DND-41 (cell line): ENCODE measurements at regions not wholly inside any gene's neighbourhood (a gene's known extent, or its start where the extent isn't known, plus 50 kb on each side); places are given as distances from the start of the nearest gene placed in this dataset.

Source experiments
- ATAC-seq: fragments of 200-7000 bp; cut with Tn5 transposase; 3 replicates; pipeline ENCODE4 v1.9.1; 2021; ENCODE audit warnings: low read depth; ENCODE audit not compliant: insufficient read depth
- DNase-seq: peaks from one replicate; pipeline ENCODE4 v3.0.0-alpha.2; 2020
- H2AFZ ChIP-seq: 2 replicates; pipeline ENCODE4 v1.6.0; 2012; ENCODE audit warnings: low read depth, low read length
- H3K27ac ChIP-seq: 2 replicates; pipeline ENCODE4 v1.5.1; 2012; ENCODE audit warnings: low read length, inconsistent platforms
- H3K27me3 ChIP-seq: fragments of 200-600 bp; sonication (generic); 2 replicates; pipeline ENCODE4 v1.6.0; 2012; ENCODE audit warnings: low read length, mild to moderate bottlenecking, inconsistent platforms; ENCODE audit not compliant: insufficient read depth, poor library complexity
- H3K36me3 ChIP-seq: 2 replicates; pipeline ENCODE4 v1.5.1; 2012; ENCODE audit warnings: low read length, inconsistent platforms; ENCODE audit not compliant: insufficient read depth
- H3K4me1 ChIP-seq: 2 replicates; pipeline ENCODE4 v1.5.1; 2012; ENCODE audit warnings: mild to moderate bottlenecking, low read length; ENCODE audit not compliant: insufficient read depth
- H3K4me2 ChIP-seq: 2 replicates; pipeline ENCODE4 v1.6.0; 2012; ENCODE audit warnings: mild to moderate bottlenecking, moderate library complexity, low read length, inconsistent platforms; ENCODE audit not compliant: insufficient read depth
- H3K4me3 ChIP-seq, 2 experiments: fragments of 200-600 bp in 1 of 2; shearing (Covaris generic) in 1 of 2; 2 replicates each; pipeline ENCODE4 v1.5.1; 2012 to 2016; ENCODE audit warnings: inconsistent platforms in 2 of 2, low read length in 2 of 2, mild to moderate bottlenecking in 2 of 2, low read depth in 1 of 2, moderate library complexity in 1 of 2
- H3K79me2 ChIP-seq: 2 replicates; pipeline ENCODE4 v1.6.0; 2012; ENCODE audit warnings: low read length, inconsistent platforms; ENCODE audit not compliant: insufficient read depth
- H3K9ac ChIP-seq: 2 replicates; pipeline ENCODE4 v1.6.0; 2012; ENCODE audit warnings: low read depth, mild to moderate bottlenecking, inconsistent platforms, low read length, moderate library complexity
- H3K9me3 ChIP-seq: 2 replicates; pipeline ENCODE4 v1.5.1; 2012; ENCODE audit warnings: low read length, moderate library complexity, mild to moderate bottlenecking, inconsistent platforms; ENCODE audit not compliant: insufficient read depth, severe bottlenecking
- H4K20me1 ChIP-seq: 2 replicates; pipeline ENCODE4 v1.6.0; 2012; ENCODE audit warnings: low read length; ENCODE audit not compliant: insufficient read depth
- EZH2 ChIP-seq: IDR thresholded peaks from 3 replicates; pipeline ENCODE4 v1.6.1; 2012; ENCODE audit warnings: borderline replicate concordance, low read depth, mild to moderate bottlenecking, moderate library complexity, low read length, inconsistent platforms; ENCODE audit not compliant: severe bottlenecking
- TF ChIP-seq, protein P1 (sequence below): IDR thresholded peaks from 2 replicates; pipeline ENCODE4 v1.5.1; 2012; ENCODE audit warnings: borderline replicate concordance, low read length, moderate library complexity, mild to moderate bottlenecking; ENCODE audit not compliant: poor library complexity, severe bottlenecking; ENCODE audit errors: extremely low read depth

GRCh38 chr6:15152700-15153099 lies 93.2 kb upstream of the JARID2 start:
- no peaks in the 10 kb centered on the region for H3K36me3 ChIP-seq
- no peak overlapping the region for H3K9ac ChIP-seq
- H3K27ac ChIP-seq: no peak overlapping the region
- no peaks in the 10 kb centered on the region for H3K9me3 ChIP-seq
- TF ChIP-seq, protein P1, sequence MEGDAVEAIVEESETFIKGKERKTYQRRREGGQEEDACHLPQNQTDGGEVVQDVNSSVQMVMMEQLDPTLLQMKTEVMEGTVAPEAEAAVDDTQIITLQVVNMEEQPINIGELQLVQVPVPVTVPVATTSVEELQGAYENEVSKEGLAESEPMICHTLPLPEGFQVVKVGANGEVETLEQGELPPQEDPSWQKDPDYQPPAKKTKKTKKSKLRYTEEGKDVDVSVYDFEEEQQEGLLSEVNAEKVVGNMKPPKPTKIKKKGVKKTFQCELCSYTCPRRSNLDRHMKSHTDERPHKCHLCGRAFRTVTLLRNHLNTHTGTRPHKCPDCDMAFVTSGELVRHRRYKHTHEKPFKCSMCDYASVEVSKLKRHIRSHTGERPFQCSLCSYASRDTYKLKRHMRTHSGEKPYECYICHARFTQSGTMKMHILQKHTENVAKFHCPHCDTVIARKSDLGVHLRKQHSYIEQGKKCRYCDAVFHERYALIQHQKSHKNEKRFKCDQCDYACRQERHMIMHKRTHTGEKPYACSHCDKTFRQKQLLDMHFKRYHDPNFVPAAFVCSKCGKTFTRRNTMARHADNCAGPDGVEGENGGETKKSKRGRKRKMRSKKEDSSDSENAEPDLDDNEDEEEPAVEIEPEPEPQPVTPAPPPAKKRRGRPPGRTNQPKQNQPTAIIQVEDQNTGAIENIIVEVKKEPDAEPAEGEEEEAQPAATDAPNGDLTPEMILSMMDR: no peak
- TF ChIP-seq EZH2: no peak
- H3K4me2 ChIP-seq: no peak overlapping the region
- H2AFZ ChIP-seq: no peak overlapping the region
- ATAC-seq (no peak), DNase-seq (no peak)
- no peaks in the 10 kb centered on the region for H3K27me3 ChIP-seq
- H3K79me2 ChIP-seq: no peaks in the 10 kb centered on the region
- H3K4me1 ChIP-seq: no peaks in the 10 kb centered on the region
- H4K20me1 ChIP-seq: no peaks in the 10 kb centered on the region
- H3K4me3 ChIP-seq: no peak overlapping the region

DNA sequence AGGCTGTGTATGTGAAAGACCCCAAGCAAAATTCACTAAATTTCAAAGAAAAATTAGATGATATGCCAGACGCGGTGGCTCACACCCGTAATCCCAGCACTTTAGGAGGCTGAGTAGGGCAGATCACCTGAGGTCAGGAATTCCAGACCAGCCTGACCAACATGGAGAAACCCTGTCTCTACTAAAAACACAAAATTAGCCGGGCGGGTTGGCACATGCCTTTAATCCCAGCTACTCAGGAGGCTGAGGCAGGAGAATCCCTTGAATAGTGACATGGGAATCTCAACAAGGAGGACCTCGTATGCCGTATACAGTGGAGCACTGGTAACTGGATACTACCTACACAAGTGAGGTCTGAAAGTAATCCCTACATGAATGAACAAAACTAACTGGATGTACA lies 92.7 kb upstream of the JARID2 start:
- no peak overlapping the region for H3K9ac ChIP-seq
- H3K36me3 ChIP-seq: no peaks in the 10 kb centered on the region
- no peak overlapping the region for H2AFZ ChIP-seq
- no peaks in the 10 kb centered on the region for H3K4me1 ChIP-seq
- ATAC-seq: no peak
- H3K9me3 ChIP-seq: no peaks in the 10 kb centered on the region
- no peak overlapping the region for H3K27ac ChIP-seq
- no peaks in the 10 kb centered on the region for H3K27me3 ChIP-seq
- H3K4me3 ChIP-seq: no peak overlapping the region
- no peak for TF ChIP-seq EZH2
- TF ChIP-seq, protein P1: no peak
- no peaks in the 10 kb centered on the region for H4K20me1 ChIP-seq
- DNase-seq: no peak
- no peaks in the 10 kb centered on the region for H3K79me2 ChIP-seq
- no peak overlapping the region for H3K4me2 ChIP-seq

DNA sequence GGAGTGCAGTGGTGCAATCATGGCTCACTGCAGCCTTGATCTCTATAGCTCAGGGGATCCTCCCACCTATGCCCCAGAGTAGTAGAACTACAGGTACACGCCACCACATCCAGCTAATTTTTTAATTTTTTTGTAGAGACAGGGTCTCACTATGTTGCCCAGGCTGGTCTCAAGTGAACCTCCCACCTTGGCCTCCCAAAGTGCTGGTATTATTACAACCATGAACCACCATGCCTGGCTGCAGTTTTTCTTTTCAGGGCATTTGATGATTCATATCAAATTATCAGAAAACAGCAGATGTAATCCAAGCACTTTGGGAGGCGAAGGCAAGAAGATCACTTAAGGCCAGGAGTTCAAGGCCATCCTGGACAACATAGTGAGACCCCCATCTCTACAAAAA lies 88.4 kb upstream of the JARID2 start:
- Histone ChIP-seq H3K79me2 (no peaks in the 10 kb centered on the region), H3K4me1 (no peaks in the 10 kb centered on the region), H3K36me3 (no peaks in the 10 kb centered on the region), H3K9ac (no peak overlapping the region), H3K9me3 (no peaks in the 10 kb centered on the region), H2AFZ (no peak overlapping the region), H3K27ac (no peak overlapping the region), H3K27me3 (no peaks in the 10 kb centered on the region), H3K4me3 (no peak overlapping the region), H3K4me2 (no peak overlapping the region), H4K20me1 (no peaks in the 10 kb centered on the region)
- ATAC-seq (no peak), DNase-seq (no peak)
- TF ChIP-seq, protein P1: no peak
- no peak for TF ChIP-seq EZH2
